Activated CD4-positive, alpha-beta T cell treated with anti-CD3 and anti-CD28 coated beads for 36 hours (primary cell): ENCODE measurements at regions not wholly inside any gene's neighbourhood (a gene's known extent, or its start where the extent isn't known, plus 50 kb on each side); places are given as distances from the start of the nearest gene placed in this dataset.

Source experiments
- ATAC-seq: fragments of 200-7000 bp; cut with Tn5 transposase; one replicate; pipeline ENCODE4 v1.10.0; 2021; ENCODE audit warnings: mild to moderate bottlenecking, moderate library complexity
- CTCF ChIA-PET: fragments of 350-600 bp; sonication (Branson Sonifier 250); formaldehyde crosslinking; loops from one replicate; lab custom pipeline; 2021; ENCODE audit warnings: antibody characterized with exemption; lab: Charles Lee
- POLR2A ChIA-PET: fragments of 350-600 bp; sonication (Branson Sonifier 250); formaldehyde crosslinking; loops from one replicate; lab custom pipeline; 2021; ENCODE audit warnings: antibody characterized with exemption, inconsistent platforms; lab: Charles Lee
- DNase-seq: peaks from one replicate; pipeline ENCODE4 v3.0.0-alpha.2; 2020
- H3K27ac Mint-ChIP-seq: one replicate; pipeline ENCODE4 v1.8.0; 2021; ENCODE audit warnings: mixed read lengths
- H3K27me3 Mint-ChIP-seq: one replicate; pipeline ENCODE4 v1.8.0; 2021; ENCODE audit warnings: mixed read lengths
- H3K36me3 Mint-ChIP-seq: one replicate; pipeline ENCODE4 v1.8.0; 2021; ENCODE audit warnings: low read depth, mixed read lengths
- H3K4me1 Mint-ChIP-seq: one replicate; pipeline ENCODE4 v1.8.0; 2021; ENCODE audit warnings: mixed read lengths
- H3K4me3 Mint-ChIP-seq: one replicate; pipeline ENCODE4 v1.8.0; 2021; ENCODE audit warnings: mild to moderate bottlenecking, moderate library complexity, mixed read lengths
- H3K9me3 Mint-ChIP-seq: one replicate; pipeline ENCODE4 v1.8.0; 2021; ENCODE audit warnings: low read depth, mixed read lengths
- intact Hi-C, 2 experiments: fragments of 100-400 bp; cut with DNase I in 1 of 2; cut with micrococcal nuclease in 1 of 2; formaldehyde crosslinking; loops; one replicate each; pipeline versions ENCODE4 v1.14.2 to v1.15.1; 2022 to 2024; cut with DNase I, micrococcal nuclease

DNA sequence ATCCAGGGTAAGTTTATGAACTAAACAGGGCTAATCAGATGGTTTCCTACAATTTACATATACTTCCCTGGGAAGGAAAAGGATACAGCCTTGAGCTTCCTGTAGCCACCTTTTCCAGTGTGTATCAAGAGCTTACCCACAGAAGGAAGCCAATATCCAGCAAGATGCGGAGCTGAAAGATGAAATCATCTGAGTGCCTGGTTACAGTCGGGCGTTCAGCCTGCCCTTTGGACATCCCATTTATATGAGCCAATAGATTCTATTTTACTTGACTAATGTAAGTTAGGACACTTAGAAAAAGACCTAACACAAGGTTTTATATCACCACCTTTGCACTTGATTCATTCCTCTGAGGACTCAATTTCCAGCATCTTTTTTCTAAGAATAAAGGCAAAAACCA, 108.2 kb downstream of the UCHL5 start:
- Mint-ChIP-seq H3K27me3 (no peaks in the 10 kb centered on the region), H3K27ac (no peak overlapping the region), H3K36me3 (no peaks in the 10 kb centered on the region), H3K9me3 (no peaks in the 10 kb centered on the region), H3K4me1 (no peaks in the 10 kb centered on the region), H3K4me3 (no peak overlapping the region)
- intact Hi-C loops, result no loop called here
- DNase-seq, result no peak
- ChIA-PET CTCF (interaction anchor here (0.9 kb wide), 1 partner anchor 25 kb away, joined by 3 read pairs; no protein-coding TSS in a partner anchor), POLR2A (no interaction called here)
- no peak for ATAC-seq

GRCh38 chr1:192951691-192952460, 107.3 kb downstream of the UCHL5 start:
- H3K4me1 Mint-ChIP-seq, result no peaks in the 10 kb centered on the region
- no peaks in the 10 kb centered on the region for H3K27me3 Mint-ChIP-seq
- H3K4me3 Mint-ChIP-seq, result no peak overlapping the region
- intact Hi-C loops, result no loop called here
- H3K9me3 Mint-ChIP-seq, result no peaks in the 10 kb centered on the region
- POLR2A ChIA-PET, result no interaction called here
- CTCF ChIA-PET, result interaction anchor here (0.6 to 0.8 kb wide), 3 partner anchors 83 to 396 kb away, joined by 3 read pairs; no protein-coding TSS in a partner anchor
- DNase-seq, result no peak
- peak; percentile 51 for ATAC-seq
- H3K27ac Mint-ChIP-seq, result no peak overlapping the region
- peaks cover 2% of the 10 kb centered on the region for H3K36me3 Mint-ChIP-seq

- ChIA-PET CTCF (no interaction called here), POLR2A (no interaction called here)
- intact Hi-C loops, result no loop called here
- Mint-ChIP-seq H3K27me3 (no peaks in the 10 kb centered on the region), H3K4me1 (no peaks in the 10 kb centered on the region), H3K9me3 (no peaks in the 10 kb centered on the region), H3K4me3 (no peak overlapping the region), H3K27ac (no peak overlapping the region), H3K36me3 (peaks cover 2% of the 10 kb centered on the region)
- DNase-seq (no peak), ATAC-seq (no peak)
Measured at GRCh38 chr1:192952646-192953045, 106.5 kb downstream of the UCHL5 start.

DNA sequence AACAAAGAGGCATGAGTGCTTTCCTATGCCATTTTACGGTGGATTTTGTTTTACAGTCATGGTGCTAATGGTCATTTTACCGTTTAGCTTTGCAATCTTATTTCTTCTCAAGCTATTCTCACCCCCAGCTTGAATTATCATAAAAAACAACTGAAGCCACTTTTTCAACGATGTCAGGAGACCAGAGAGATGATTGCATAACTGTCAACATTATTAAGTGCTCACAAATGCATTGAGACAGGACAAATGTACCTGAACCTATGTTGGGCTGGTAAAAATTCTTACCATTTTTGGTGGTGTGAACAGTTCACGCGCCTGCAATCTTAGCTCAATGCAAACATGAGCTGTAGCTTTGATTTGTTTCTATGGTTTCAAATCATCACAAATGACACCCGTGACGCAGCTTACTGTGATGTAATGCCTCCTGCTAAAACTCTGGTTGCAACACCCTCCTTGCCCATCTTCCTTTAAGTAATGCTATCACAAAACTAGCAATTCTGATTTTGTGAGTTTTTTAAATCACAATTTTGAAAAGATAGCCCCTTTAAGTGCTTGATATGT, 104.4 kb downstream of the UCHL5 start:
- Mint-ChIP-seq H3K27me3 (no peaks in the 10 kb centered on the region), H3K27ac (no peak overlapping the region)
- CTCF ChIA-PET, result no interaction called here

GRCh38 chr1:192958350-192958749, 100.8 kb downstream of the UCHL5 start:
- no peak overlapping the region for H3K4me3 Mint-ChIP-seq
- H3K9me3 Mint-ChIP-seq, result no peaks in the 10 kb centered on the region
- H3K4me1 Mint-ChIP-seq, result no peaks in the 10 kb centered on the region
- H3K27me3 Mint-ChIP-seq, result no peaks in the 10 kb centered on the region
- ChIA-PET CTCF (no interaction called here), POLR2A (no interaction called here)
- DNase-seq (no peak), ATAC-seq (no peak)
- H3K36me3 Mint-ChIP-seq, result peaks cover 2% of the 10 kb centered on the region
- no peak overlapping the region for H3K27ac Mint-ChIP-seq
- intact Hi-C loops, result no loop called here

More for the DNA sequence above, 104.4 kb downstream of the UCHL5 start:
- DNase-seq, result no peak
- intact Hi-C loops, result no loop called here
- peaks cover 2% of the 10 kb centered on the region for H3K36me3 Mint-ChIP-seq
- H3K4me3 Mint-ChIP-seq, result no peak overlapping the region
- no peaks in the 10 kb centered on the region for H3K4me1 Mint-ChIP-seq
- no peak for ATAC-seq
- POLR2A ChIA-PET, result no interaction called here
- H3K9me3 Mint-ChIP-seq, result no peaks in the 10 kb centered on the region

GRCh38 chr1:192958871-192959270, 100.3 kb downstream of the UCHL5 start:
- Mint-ChIP-seq H3K4me1 (no peaks in the 10 kb centered on the region), H3K36me3 (peaks cover 2% of the 10 kb centered on the region), H3K9me3 (no peaks in the 10 kb centered on the region), H3K27me3 (no peaks in the 10 kb centered on the region), H3K4me3 (no peak overlapping the region), H3K27ac (no peak overlapping the region)
- ChIA-PET POLR2A (no interaction called here), CTCF (no interaction called here)
- ATAC-seq (no peak), DNase-seq (no peak)
- intact Hi-C loops, result no loop called here

DNA sequence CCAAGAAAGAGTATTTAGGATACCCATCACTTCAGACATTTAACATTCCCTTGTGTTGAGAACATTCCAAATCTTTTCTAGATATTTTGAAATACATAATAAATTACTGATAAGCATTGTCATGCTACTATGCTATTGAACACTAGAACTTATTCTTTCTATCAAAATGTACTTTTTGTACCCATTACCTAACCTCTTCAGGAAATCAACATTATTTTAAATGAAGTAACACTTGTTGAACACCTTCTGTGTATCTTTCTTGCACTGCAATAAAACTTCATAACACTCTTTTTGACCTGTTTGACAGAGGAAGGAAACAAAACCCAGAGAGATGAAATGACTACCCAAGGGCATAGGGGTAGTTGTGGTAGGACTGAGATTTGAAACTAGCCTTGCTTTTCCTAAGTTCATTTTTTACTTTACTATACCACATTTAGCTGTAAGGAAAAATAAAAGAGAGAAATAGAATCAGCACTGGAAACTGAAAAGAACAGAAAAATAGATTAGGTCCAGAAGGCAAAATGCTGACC, 99.4 kb downstream of the UCHL5 start:
- no peak for DNase-seq
- intact Hi-C loops, result no loop called here
- no peaks in the 10 kb centered on the region for H3K4me1 Mint-ChIP-seq
- H3K36me3 Mint-ChIP-seq, result peaks cover 2% of the 10 kb centered on the region
- ChIA-PET CTCF (no interaction called here), POLR2A (no interaction called here)
- no peaks in the 10 kb centered on the region for H3K27me3 Mint-ChIP-seq
- no peak for ATAC-seq
- no peaks in the 10 kb centered on the region for H3K9me3 Mint-ChIP-seq
- no peak overlapping the region for H3K4me3 Mint-ChIP-seq
- no peak overlapping the region for H3K27ac Mint-ChIP-seq
